ENCODE measurements at regions not wholly inside any gene's neighbourhood (a gene's known extent, or its start where the extent isn't known, plus 50 kb on each side); places are given as distances from the start of the nearest gene placed in this dataset.
"Not testable (repeated sequence)": the region's sequence is repeated elsewhere in the genome, so short reads cannot be mapped to it uniquely, and the experiment has no call there.

DNA sequence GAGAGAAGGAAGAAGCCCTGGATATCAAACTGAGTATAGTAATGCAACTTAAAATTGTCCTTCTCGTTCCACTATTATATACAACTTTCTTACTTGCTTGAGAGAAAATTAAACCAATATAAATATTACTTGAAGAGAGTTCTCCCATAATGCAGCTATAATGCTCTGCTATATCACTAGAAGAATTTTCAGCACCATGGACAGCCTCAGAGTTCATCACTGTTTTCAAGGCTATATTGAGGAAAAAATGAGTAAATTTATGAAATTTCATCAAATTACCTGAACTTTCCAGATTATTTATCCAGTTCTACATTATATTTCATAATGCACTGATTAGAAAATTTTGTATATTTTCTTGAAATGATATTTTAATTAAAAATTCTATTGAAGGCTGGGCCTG lies 1053.5 kb upstream of the FAM98A start:
- DNase-seq: no peak

DNA sequence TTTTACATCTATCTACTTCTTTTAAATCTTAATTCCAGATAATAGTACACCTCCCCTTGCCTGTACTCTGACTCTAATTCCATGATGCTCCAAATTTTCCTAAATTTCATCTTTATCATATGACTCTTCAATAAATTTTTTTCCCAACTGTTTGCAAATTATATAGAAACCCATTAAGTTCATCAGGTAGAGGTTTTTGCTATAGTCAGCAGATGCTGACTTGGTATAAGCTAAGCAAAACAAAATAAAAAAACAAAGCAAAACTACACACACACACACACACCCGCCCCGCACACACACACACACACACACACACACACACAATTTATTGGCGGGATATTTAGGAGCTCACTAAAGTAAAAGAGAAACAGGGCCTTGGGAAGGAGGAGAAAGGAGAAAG lies 1047.8 kb upstream of the FAM98A start:
- DNase-seq: no peak

DNA sequence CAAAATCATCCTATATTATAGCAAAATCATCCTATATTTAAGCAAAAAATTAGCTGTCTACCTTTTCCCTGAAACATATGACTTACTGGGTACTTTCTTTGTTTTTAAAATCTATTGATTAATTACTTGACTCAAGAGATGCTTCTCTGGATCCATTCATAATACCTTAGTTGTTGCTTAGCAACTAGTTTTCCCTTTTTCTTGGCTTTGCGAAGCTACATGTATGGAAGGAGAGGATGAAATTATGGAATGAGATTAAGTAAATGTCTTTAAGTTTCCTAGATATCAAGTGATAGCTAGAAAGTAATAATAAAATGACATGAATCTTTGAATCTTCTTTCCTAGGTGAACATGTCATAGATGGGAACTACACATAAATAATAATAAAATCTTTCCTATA lies 1033.2 kb upstream of the FAM98A start:
- no peak for DNase-seq

DNA sequence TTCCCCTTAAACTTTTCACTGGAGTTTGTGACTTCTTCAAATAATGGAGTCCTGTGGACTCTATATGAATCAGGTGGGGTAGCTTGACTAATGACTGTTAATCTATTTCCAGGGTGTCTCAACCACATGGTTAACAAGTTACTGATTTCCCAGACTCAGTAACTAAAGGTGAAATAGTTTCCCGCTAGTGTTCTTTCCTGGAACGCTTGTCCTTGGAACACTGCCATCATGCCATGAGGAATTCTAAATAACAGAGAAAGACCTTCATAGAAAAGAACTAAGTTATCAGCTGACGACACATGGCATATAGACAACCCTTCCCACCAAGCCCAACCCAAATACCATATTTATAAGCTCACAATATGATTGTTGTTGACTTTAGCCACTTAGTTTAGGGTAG lies 1027.9 kb upstream of the FAM98A start:
- no peak for DNase-seq

DNA sequence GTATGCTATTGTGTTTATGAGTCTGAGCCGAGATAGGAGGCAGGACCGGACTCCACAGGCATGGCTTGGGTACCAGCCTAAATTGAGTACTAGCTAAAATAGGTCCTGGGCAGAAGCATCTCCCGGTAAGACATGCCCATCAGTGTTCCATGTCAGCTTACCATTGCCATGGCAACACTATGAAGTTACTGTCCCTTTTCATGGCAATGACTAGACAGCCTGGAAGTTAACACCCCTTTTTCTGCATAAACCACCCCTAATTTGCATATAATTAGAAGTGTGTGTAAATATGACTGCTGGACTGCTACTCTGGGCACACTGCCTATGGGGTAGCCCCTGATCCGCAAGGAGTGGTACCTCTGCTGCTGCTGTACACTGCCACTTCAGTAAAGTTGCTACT lies 1005.1 kb upstream of the FAM98A start:
- no peak for DNase-seq

DNA sequence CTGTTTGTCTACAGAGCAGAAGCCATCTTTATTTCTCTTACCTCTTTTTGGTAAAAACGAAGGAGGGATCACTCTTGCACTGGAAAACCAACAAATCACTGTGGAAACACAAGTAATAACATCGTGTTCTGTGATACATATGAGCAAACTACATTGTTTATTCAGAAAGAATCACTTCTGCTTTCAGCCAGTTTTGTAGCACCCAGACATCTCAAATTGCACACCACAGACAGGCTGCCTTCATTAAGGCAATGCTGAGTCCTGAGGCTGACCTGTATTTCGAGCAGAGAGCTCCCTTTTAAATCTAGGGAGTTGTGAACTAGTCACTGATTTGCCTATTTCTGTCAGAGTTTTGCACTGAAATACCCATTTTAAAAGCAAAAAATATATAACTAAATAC lies 1003.2 kb upstream of the FAM98A start:
- DNase-seq: no peak

DNA sequence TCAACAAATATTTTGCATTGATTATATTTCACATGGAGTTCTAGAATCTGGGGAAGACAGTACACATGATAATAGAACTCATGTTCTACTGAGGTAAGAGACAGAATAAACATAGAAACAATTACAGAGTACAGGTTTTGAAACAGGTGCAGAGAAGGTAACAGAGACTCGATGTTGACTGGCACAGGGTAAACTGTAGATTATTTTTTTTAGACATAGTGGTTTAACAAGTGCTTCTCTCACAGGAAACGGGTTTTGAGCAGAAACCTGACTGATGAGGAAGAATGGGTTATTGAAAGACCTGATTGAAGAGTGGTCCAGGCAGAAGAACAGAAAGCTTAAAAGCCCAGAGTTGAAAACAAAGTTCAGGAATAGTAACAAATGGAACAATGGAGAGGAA lies 1002.5 kb upstream of the FAM98A start:
- no peak for DNase-seq

DNA sequence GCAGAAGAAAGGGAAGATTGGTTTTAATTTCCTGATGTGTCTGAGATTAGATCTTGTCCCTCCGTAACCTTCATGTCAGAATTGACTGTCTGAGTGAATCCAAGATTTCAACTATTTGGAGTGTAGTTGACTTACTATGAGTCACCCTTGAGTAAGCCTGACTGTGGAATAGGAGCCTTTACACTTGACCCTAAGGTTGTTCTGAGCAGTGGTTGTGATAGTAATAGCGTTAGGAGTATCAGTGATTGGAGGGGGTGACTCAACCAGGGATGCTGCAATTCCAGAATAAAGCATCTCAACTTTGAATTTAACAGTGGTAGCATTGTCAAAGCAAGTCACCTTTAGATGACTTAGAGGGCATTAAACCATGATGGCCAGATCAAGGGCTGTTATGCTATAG lies 979.5 kb upstream of the FAM98A start:
- no peak for DNase-seq

DNA sequence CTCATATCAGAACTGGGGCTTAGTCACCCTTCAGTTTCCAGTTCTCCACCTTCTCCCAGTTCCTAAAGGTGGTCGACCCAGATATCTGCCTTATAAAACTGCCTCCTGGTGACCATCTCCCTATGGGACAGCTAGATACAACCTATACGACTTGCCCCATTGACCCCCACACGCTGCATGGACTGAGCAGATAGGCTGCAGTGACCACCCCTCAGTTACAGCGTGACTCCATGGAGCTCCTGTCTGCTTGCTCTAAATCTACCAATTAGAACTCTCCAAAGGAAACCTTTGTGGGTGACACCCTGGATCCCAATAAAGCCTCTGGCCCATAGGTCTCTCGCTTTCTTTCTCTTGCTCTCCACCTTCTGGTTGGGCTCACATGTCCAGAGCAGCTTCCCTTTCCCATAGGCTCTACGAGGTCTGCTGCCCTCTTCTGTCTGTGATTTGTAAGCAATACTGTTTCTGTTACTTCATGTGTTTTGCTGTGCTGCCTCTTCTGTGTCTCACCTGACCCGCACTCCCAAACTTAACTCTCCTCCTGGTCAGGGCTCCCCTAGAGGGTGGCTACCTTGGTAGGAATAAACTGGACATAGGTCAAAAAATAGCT lies 971.3 kb upstream of the FAM98A start:
- DNase-seq: peak; percentile 66

DNA sequence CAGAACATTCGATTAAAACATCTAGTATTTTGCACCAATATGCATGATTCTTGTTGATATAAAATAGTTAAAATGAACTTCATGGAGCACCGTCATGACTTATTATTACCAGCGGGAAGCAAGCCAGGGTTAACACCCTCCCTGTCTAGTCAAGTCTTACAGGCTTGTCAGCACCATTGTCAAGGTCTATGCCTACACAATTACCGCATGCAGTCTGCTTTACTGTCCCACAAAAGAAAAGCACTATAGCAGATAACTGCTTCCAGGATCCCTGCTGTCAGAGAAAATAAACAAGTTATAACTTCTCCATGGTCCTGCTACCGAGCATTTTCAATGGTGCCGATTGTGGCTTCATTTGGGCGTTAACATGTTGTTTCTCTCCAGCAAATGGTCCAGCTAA lies 968.0 kb upstream of the FAM98A start:
- no peak for DNase-seq

DNA sequence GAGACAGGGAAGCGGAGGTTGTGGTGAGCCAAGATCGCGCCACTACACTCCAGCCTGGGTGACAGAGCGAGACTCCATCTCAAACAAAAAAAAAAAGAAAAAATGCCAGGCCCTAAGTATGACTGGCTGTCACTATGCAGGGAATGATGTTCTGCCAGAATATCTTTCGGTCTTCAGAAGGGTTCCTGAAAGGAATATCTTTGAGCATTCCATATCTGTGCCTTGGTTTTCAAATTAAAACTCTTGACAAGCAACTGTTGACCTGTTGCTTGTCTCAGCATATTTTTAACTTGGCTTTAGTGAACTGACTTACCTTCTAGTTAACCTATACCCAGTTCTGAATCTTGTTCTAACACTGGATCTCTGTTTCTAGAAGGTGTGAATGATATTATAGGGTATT lies 953.2 kb upstream of the FAM98A start:
- no peak for DNase-seq

DNA sequence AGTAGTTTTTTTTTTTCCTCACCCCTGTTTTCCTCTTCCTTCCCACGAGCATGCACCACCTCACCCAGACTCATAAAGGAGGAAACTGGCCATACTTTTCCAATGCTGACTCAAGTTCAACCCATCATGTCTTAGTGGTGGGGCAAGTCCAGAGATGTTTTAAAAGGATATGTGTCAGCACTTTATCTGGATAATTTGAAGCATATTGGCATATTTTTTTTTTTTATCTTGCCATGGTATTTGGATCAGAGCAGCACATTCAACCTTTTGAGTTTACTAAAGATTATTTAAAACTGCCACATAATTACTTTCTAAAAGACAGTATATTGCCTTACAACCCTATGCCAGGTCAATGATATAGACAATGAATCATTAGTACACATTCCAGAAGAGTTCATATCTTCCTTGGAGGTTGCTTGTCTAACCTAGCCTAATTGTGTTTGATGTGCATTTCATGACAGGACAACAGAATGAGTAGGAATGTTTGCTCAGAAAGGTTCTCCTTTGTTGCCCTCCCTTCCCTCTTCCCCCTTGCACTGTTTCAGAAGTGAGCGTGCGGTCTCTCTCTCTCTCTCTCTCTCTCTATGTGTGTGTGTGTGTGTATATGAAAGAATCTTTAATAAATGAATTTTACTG lies 950.7 kb upstream of the FAM98A start:
- DNase-seq: no peak

DNA sequence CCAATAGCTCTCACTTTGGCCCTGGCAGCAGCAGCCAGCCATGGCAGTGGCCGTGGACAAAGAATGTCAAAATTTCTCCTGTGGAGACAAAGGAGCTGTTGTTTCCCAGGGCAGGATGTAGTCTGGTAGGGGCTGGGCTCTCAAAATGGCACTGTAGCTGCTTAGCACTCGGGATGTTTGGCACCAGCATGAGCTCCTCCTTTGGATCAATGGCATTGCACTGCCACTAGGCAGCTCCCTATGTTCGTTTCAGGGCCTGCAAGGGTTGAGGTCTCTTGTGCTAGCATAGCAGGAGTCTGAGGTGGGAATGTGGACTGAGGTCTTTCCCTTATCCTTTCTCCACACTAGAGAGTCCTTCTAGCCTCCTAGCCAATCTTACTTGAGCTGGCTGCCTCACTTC lies 948.8 kb upstream of the FAM98A start:
- no peak for DNase-seq

DNA sequence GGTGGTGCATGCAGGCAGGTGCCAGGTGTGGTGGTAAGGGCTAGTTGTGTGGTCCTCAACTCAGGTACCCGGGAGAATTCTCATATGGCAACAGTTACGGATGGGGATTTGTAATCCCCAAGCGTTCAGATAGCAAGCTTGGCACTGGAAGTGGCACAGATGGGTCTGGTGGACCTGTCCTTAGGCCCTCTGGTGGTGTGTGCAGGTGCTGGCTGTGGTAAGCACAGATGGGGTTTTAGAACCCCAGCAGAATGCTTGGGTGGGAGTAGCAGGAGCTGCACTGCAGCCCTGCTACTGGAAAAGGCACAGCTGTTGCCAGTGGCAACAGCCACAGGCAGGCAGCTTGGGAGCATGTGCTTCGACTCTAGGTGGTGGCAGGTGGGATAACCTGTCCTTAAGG lies 948.2 kb upstream of the FAM98A start:
- DNase-seq: no peak

DNA sequence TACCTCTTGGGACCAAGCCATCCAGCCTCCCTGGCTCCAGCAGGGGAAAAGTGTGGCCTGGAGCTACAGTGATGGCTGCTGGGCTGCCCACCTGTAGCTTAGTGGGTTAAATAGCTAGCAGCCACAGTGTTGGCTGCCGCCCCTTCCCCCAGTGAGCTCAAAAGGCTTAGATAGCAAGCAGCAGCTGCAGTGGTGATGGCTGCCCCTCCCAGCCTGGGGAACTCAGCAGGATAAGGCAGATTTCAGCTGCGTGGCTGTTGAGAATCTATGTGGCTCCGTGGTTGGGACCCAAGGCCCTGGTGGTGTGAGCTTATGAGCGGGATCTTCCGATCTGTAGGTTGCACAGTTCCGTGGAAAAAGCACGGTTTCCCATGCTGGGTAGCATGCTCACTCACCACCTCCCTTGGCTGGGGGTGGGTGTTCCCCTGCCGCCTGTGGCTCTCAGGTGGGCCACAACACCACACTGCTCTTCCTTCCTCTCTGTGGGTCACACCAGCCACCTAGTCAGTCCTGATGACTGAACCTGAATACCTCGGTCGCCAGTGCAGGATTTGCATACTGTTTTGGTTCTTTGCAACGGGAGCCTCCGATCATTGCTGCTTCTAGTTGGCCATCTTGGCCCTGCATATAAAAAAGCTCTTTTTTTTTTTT lies 946.5 kb upstream of the FAM98A start:
- DNase-seq: no peak

DNA sequence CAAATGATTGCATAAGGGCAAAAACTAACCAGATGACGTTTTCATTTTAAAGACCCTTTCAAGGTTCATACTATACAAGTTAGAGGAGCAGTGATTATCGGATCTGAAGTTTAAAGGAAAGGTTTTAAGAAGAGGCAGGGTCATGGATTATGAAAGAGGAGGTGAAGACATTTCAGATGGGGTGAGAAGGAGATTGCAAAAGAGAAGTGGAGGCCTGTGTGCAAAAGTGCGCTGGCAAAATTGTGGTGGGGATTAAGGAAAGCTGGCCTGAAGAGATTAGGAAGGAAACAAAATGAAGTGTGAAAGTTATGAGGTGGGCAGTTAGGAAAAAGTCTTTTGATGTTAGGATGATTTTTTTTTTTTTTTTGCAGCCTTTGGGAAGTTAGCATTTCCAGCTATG lies 935.7 kb upstream of the FAM98A start:
- no peak for DNase-seq

DNA sequence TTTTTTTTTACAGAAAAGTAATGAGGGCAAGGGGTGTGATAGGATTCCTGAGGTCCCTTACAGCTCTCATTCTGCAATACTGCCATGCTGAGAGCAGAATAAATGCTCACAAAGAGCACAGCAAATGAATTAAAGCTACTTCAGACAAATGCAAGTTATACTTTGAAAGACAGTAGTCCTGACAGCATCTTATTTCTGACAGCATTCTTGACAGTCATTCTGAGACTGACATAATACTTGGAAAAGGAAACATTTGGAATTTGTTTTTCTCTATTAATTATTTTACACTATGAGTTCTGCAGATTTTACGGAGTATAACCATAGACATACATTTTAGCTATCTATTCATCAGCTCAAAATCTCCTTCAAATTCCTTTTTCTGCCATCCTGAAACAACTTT lies 935.2 kb upstream of the FAM98A start:
- no peak for DNase-seq

DNA sequence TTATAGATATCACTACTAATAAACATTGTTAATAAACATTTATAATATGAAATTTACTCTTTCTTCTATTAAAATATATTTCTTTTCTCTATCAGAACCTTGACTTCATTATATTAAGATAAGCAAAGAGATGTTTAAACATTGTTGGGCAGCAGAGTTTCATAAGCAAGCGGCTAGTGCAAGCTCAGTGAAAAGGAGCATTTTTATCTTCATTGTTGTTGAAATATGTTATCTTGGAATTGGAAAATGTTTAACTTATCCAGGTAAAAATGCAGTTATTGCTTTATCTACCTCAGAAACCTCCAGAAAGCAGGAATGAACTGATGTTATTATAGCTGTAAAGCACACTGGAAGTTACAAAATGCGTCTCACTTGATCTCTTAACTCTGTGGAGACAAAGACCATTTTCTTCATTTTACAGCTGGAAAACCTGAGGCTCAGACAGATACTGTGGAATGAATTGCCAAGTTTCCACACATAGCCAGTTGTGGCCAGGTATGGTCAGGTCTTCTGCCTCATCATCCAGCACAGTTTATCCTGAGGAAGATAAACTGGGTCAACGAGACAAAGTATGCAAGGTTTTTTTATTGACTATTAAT lies 934.6 kb upstream of the FAM98A start:
- DNase-seq: no peak

DNA sequence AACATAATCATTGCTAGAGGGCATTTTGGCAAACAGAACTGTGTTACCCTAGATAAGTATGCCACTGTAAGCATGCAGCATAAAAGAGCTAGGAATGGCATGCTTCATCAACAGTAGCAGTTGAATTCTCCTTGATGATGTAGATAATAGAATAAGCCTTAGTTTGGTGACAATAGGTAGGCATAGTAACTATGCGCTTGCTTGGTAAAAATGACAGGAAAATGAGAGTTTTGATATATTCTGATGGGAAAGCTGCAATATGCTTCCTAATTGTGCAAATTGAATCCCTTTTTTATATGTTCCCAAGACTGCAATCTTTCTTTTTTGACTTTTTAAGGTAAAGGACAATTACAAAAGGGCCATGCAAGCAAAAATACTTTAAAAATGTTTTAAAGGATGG lies 930.9 kb upstream of the FAM98A start:
- DNase-seq: no peak

DNA sequence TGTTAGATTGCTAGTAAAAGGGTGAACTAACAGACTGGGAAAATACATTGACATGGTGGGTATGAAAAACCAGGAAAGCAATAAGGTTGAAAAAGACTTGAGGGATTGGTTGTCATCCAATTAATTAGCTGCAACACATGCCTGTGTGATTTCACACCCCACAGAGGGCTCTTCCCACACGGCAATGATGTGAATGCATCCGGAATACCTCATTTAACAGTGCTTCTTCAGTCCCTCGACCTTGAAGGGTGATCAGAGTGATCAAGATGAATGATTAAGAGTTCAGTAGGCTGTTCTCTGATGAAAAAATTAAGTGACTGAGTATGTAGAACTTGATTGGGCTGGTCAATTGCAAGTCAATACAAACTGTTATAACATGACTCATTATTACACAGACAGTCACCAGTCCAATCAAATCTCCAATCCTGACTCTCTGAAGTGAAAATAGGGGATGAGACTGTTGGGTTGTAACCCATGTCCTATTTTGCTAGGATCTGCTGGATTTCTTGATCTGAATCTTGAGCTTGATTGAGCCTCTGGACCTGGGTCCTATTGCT lies 924.9 kb upstream of the FAM98A start:
- DNase-seq: no peak

DNA sequence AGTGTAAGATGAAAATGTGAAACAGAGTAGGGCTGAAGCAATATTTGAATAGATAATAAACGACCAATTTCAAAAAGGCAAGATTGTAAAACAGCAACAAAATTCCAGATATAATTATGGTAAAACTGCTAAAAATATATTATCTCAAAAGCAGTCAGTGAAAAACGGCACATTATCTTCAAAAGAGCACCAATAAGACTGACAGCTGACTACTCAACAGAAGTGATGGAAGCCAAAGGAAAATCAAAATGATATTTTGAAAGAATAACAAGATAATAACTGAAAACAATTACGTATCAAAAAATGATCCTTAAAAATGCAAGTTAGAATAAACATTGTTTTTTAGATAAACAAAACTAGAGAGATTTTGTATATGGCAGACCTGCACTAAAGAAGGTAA lies 920.6 kb upstream of the FAM98A start:
- no peak for DNase-seq

DNA sequence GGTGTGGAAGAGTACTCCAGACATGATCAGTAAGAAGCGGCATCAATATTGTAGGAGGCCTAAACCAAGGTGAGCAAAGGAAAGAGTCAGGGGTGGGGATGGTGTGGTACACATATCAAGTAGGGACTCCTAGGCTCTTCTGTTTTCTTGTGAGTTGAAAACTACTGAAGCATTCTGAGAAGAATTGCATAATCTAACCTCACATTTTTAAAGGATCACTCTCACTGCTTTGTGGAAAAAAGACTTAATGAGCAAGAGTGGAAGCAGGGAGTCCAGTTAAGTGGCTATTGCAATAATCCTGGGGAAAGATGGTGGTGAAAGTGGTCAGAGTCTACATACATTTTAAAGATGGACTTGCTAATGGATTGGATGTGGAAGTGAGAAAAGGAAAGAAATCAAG lies 899.5 kb upstream of the FAM98A start:
- no peak for DNase-seq

DNA sequence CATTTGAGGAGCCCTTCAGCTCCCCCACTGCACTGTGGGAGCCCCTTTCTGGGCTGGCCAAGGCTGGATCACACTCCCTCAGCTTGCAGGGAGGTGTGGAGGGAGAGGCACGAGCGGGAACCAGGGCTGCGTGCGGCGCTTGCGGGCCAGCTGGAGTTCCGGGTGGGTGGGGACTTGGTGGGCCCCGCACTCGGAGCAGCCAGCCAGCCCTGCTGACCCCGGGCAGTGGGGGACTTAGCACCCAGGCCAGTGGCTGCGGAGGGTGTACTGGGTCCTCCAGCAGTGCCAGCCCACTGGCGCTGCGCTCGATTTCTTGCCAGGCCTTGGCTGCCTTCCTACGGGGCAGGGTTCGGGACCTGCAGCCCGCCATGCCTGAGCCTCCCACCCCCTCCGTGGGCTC lies 895.1 kb upstream of the FAM98A start:
- not testable (repeated sequence) for DNase-seq
